Transverse colon (tissue), 4 donors: ENCODE measurements at regions not wholly inside any gene's neighbourhood (a gene's known extent, or its start where the extent isn't known, plus 50 kb on each side); places are given as distances from the start of the nearest gene placed in this dataset.

Source experiments
- DNase-seq: peaks from one replicate; pipeline ENCODE4 v3.0.0-alpha.2; 2019
- H3K27ac ChIP-seq, 4 donors: fragments of 200-600 bp; sonication (generic); 2 replicates each; pipeline ENCODE4 v1.5.1; 2016 to 2018; ENCODE audit warnings: inconsistent platforms in 4 of 4
- H3K27me3 ChIP-seq: fragments of 200-600 bp; sonication (generic); 2 replicates; pipeline ENCODE4 v1.5.1; 2017; ENCODE audit warnings: inconsistent platforms
- H3K36me3 ChIP-seq, 4 donors: fragments of 200-600 bp; sonication (generic); 2 replicates each; pipeline ENCODE4 v1.5.1; 2017 to 2019; ENCODE audit warnings: inconsistent platforms in 4 of 4
- H3K4me1 ChIP-seq, 4 donors: fragments of 200-600 bp; sonication (generic); 2 replicates each; pipeline ENCODE4 v1.5.1; 2017 to 2020; ENCODE audit warnings: inconsistent platforms in 4 of 4
- H3K4me3 ChIP-seq, 4 donors: fragments of 200-600 bp; sonication (generic); 1 replicate in 1 of 4; 2 replicates in 3 of 4; pipeline versions ENCODE4 v1.5.1 to v1.6.1; 2017 to 2019; ENCODE audit warnings: inconsistent platforms in 4 of 4
- H3K9me3 ChIP-seq, 2 donors: fragments of 200-600 bp; sonication (generic); 2 replicates each; pipeline ENCODE4 v1.5.1; 2017 to 2019; ENCODE audit warnings: inconsistent platforms in 2 of 2
- EP300 ChIP-seq: sonication (generic); formaldehyde crosslinking; IDR thresholded peaks from one replicate; pipeline ENCODE4 v1.6.1; 2017; ENCODE audit warnings: antibody characterized with exemption, low read depth
- POLR2A ChIP-seq: fragments of 450-650 bp; IDR thresholded peaks from one replicate; pipeline ENCODE4 v1.6.1; 2016; ENCODE audit warnings: antibody characterized with exemption, mild to moderate bottlenecking, moderate library complexity
- POLR2AphosphoS5 ChIP-seq, 3 donors: sonication (generic); formaldehyde crosslinking; IDR thresholded peaks; one replicate each; pipeline ENCODE4 v1.6.1; 2016; ENCODE audit warnings: antibody characterized with exemption in 3 of 3
- WGBS, 2 donors: methylation state at CpG; one replicate each; pipeline ENCODE4 v1.1.5; 2018; ENCODE audit warnings: low coverage in 1 of 2; 5-methylcytosine and 5-hydroxymethylcytosine counted together
- in situ Hi-C, 4 donors: fragments of 200-750 bp; cut with MboI; loops; one replicate each; pipeline versions ENCODE4 v1.15.0 to v1.15.1; 2017; ENCODE audit warnings: low sequenced_read_pairs in 3 of 4, low pct_ligation_motif_present in 1 of 4, low pct_unique_long_range_greater_than_20kb in 1 of 4
- intact Hi-C: fragments of 100-400 bp; cut with DNase I; formaldehyde crosslinking; loops from one replicate; pipeline ENCODE4 v1.15.1; 2023; ENCODE audit warnings: low total_unique reads
- TF ChIP-seq, protein P1 (sequence below), 5 experiments: fragments of 200-600 bp in 3 of 5; fragments of 450-650 bp in 2 of 5; sonication (generic) in 3 of 5; IDR thresholded peaks; 1 replicate in 2 of 5; 2 replicates in 3 of 5; pipeline ENCODE4 v1.5.1; 2016 to 2017; ENCODE audit warnings: antibody characterized with exemption in 5 of 5, inconsistent platforms in 3 of 5, mild to moderate bottlenecking in 2 of 5, moderate library complexity in 1 of 5

DNA sequence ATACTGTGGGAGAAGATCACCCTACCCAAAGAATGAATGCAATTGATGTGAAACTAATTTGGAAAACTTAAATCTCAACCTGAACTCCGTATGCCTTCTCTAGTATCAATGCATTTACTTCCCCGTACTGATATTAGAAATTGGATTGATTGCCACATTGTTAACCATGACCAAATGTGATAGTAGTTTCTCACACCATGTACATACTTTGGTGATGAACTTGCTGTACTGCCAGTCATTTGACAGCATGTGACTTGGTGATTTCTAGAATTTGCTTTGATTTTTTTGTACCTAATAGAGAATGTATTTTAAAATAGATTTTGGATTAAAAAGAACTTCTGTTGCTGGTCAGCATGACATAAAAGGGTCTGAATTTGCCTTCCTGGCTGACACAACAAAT, 579.8 kb upstream of the TMEM132C start:
- DNase-seq, result no peak
- H3K4me1 ChIP-seq, result no peaks in the 10 kb centered on the region
- H3K27me3 ChIP-seq, result no peaks in the 10 kb centered on the region
- no peak for TF ChIP-seq POLR2A
- no peak for TF ChIP-seq EP300
- TF ChIP-seq, protein P1, sequence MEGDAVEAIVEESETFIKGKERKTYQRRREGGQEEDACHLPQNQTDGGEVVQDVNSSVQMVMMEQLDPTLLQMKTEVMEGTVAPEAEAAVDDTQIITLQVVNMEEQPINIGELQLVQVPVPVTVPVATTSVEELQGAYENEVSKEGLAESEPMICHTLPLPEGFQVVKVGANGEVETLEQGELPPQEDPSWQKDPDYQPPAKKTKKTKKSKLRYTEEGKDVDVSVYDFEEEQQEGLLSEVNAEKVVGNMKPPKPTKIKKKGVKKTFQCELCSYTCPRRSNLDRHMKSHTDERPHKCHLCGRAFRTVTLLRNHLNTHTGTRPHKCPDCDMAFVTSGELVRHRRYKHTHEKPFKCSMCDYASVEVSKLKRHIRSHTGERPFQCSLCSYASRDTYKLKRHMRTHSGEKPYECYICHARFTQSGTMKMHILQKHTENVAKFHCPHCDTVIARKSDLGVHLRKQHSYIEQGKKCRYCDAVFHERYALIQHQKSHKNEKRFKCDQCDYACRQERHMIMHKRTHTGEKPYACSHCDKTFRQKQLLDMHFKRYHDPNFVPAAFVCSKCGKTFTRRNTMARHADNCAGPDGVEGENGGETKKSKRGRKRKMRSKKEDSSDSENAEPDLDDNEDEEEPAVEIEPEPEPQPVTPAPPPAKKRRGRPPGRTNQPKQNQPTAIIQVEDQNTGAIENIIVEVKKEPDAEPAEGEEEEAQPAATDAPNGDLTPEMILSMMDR (IDR thresholded peaks at IDR 0.05), result no peak
- no peak for TF ChIP-seq POLR2AphosphoS5 (IDR thresholded peaks at IDR 0.05)
- H3K4me3 ChIP-seq, result no peak overlapping the region
- H3K9me3 ChIP-seq, result no peaks in the 10 kb centered on the region
- in situ Hi-C loops (loop anchor here in 2 of 4 donors (25.0 kb wide), 2 partner anchors 375 to 575 kb away; no protein-coding TSS in a partner anchor), intact Hi-C loops (no loop called here)
- no peaks in the 10 kb centered on the region for H3K36me3 ChIP-seq
- H3K27ac ChIP-seq, result no peak overlapping the region
- 13 to 30% methylated on average over 2 of the region's 2 CpGs for WGBS, 2 donors

DNA sequence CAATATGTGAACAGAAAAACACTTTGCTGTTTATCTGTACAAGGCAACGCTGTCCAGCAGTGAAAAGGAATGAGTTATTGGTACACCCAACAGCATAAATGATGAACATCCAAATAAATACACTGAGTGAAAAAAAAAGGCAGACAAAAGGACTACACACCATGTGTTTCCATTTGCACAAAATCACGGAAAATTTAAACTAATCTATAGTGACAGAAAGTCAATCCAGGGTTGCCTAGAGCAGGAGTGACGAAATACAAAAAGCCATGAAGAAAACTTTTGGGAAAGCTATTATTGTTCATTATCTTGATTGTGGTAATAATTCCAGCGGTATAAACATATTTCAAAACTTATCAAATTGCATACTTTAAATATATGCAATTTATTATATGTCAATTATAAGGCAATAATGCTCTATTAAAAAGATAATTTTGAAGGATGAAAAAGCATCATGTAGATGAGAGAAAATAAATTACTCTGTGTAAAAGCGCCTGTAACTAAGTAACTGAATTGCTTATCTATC, 578.0 kb upstream of the TMEM132C start:
- H3K4me3 ChIP-seq, result no peak overlapping the region
- TF ChIP-seq, protein P1 (IDR thresholded peaks at IDR 0.05), result no peak
- TF ChIP-seq POLR2A (no peak), POLR2AphosphoS5 (IDR thresholded peaks at IDR 0.05) (no peak), EP300 (no peak)
- in situ Hi-C loops (loop anchor here in 2 of 4 donors (25.0 kb wide), 2 partner anchors 373 to 577 kb away; no protein-coding TSS in a partner anchor), intact Hi-C loops (no loop called here)
- H3K27ac ChIP-seq, result no peak overlapping the region
- H3K9me3 ChIP-seq, result no peaks in the 10 kb centered on the region
- no peaks in the 10 kb centered on the region for H3K36me3 ChIP-seq
- no peaks in the 10 kb centered on the region for H3K27me3 ChIP-seq
- WGBS, 2 donors, result 62 to 75% methylated on average over 5 of the region's 5 CpGs
- H3K4me1 ChIP-seq, result no peaks in the 10 kb centered on the region
- no peak for DNase-seq

DNA sequence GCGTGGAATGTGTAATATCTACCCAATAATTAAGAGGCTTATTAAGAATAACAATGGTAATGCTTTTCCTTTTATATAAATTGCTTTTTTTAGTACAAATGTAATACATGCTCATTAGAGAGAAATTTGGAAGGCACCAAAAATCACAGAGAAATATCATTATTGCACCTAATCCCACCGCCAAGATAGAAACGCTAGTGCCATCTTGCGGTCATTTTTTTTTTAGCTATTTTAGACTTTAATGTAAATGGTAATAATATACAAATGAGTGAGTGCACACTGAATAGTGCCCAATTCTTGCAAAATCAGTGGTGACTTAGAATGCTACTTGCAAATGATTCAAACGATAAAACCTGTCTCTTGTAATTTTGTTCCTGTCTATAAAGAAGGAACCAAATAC, 576.8 kb upstream of the TMEM132C start:
- in situ Hi-C loops (loop anchor here in 2 of 4 donors (25.0 kb wide), 2 partner anchors 372 to 578 kb away; no protein-coding TSS in a partner anchor), intact Hi-C loops (no loop called here)
- 33 to 68% methylated on average over 5 of the region's 5 CpGs for WGBS, 2 donors
- no peak overlapping the region for H3K4me3 ChIP-seq
- no peaks in the 10 kb centered on the region for H3K27me3 ChIP-seq
- H3K9me3 ChIP-seq, result no peaks in the 10 kb centered on the region
- H3K4me1 ChIP-seq, result no peaks in the 10 kb centered on the region
- H3K27ac ChIP-seq, result no peak overlapping the region
- TF ChIP-seq POLR2A (no peak), EP300 (no peak), POLR2AphosphoS5 (IDR thresholded peaks at IDR 0.05) (no peak)
- TF ChIP-seq, protein P1 (IDR thresholded peaks at IDR 0.05), result no peak
- no peak for DNase-seq
- H3K36me3 ChIP-seq, result no peaks in the 10 kb centered on the region

DNA sequence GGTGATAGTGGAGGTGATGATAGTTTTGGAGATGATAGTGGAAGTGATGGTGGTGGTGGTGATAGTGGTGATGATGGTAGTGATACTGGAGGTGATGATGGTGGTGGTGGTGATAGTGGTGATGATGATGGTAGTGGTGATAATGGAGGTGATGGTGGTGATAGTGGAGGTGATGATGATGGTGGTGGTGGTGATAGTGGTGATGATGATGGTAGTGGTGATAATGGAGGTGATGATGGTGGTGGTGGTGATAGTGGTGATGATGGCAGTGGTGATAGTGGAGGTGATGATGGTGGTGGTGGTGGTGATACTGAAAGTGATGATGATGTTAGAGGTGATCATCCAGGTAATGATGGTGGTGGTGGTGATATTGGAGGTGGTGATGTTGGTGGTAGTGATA, 570.0 kb upstream of the TMEM132C start:
- Histone ChIP-seq H3K27me3 (no peaks in the 10 kb centered on the region), H3K4me3 (no peak overlapping the region), H3K4me1 (no peaks in the 10 kb centered on the region), H3K27ac (no peak overlapping the region), H3K36me3 (no peaks in the 10 kb centered on the region), H3K9me3 (no peaks in the 10 kb centered on the region)
- intact Hi-C loops (no loop called here), in situ Hi-C loops (loop anchor here in 2 of 4 donors (25.0 kb wide), 2 partner anchors 365 to 585 kb away; no protein-coding TSS in a partner anchor)
- no peak for DNase-seq
- no peak for TF ChIP-seq EP300
- no peak for TF ChIP-seq POLR2AphosphoS5 (IDR thresholded peaks at IDR 0.05)
- no peak for TF ChIP-seq POLR2A
- TF ChIP-seq, protein P1 (IDR thresholded peaks at IDR 0.05), result no peak
